Right atrium auricular region (tissue), 2 donors: ENCODE measurements at regions not wholly inside any gene's neighbourhood (a gene's known extent, or its start where the extent isn't known, plus 50 kb on each side); places are given as distances from the start of the nearest gene placed in this dataset.

Experiments
- DNase-seq: peaks from one replicate; pipeline ENCODE4 v3.0.0-alpha.2; 2019; ENCODE audit warnings: low spot score
- H3K27ac ChIP-seq, 2 donors: fragments of 200-600 bp; sonication (generic); 1 replicate in 1 of 2; 2 replicates in 1 of 2; pipeline ENCODE4 v1.5.1; 2016 to 2019
- H3K27me3 ChIP-seq, 2 donors: fragments of 200-600 bp; sonication (generic); one replicate each; pipeline versions ENCODE4 v1.5.1 to v1.6.0; 2017 to 2019
- H3K36me3 ChIP-seq: fragments of 200-600 bp; sonication (generic); one replicate; pipeline ENCODE4 v1.5.1; 2016
- H3K4me1 ChIP-seq, 2 donors: fragments of 200-600 bp; sonication (generic); one replicate each; pipeline versions ENCODE4 v1.5.1 to v1.6.0; 2017 to 2019
- H3K4me3 ChIP-seq, 2 donors: fragments of 200-600 bp; sonication (generic); 1 replicate in 1 of 2; 2 replicates in 1 of 2; pipeline ENCODE4 v1.5.1; 2017 to 2019; ENCODE audit warnings: mild to moderate bottlenecking in 1 of 2, moderate library complexity in 1 of 2
- H3K9me3 ChIP-seq, 2 donors: fragments of 200-600 bp; sonication (generic); one replicate each; pipeline ENCODE4 v1.5.1; 2019
- CTCF ChIP-seq, 2 donors: fragments of 200-600 bp; sonication (generic); IDR thresholded peaks; one replicate each; pipeline ENCODE4 v1.5.1; 2019; ENCODE audit warnings: antibody characterized with exemption in 2 of 2

GRCh38 chr12:105920161-105920684 lies 218.5 kb downstream of the NUAK1 start:
- Histone ChIP-seq H3K27ac (peak overlapping the region; percentile 60 to 87), H3K9me3 (no peaks in the 10 kb centered on the region), H3K36me3 (no peaks in the 10 kb centered on the region), H3K4me1 (peaks cover 0 to 19% of the 10 kb centered on the region in 2 donors), H3K27me3 (no peaks in the 10 kb centered on the region), H3K4me3 (no peak overlapping the region)
- DNase-seq = no peak
- no peak for TF ChIP-seq CTCF (IDR thresholded peaks at IDR 0.05)

DNA sequence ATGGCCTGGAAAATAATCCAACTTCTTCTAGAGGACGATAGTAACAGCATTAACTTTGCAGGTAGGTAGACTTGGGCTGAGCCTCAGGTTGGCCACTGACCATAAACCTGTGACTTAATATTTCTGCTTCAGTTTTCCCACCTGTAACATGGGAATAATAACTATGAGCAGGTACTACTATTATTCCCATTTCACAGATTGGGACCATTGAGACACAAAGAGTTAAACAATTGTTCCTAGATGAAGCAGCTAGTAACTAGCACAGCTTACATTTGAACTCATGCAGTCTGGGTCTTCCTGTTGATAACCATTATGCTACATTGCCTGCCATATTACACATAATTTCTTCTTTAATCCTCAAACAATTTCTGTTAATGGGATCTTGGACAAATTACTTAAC lies 217.7 kb downstream of the NUAK1 start:
- Histone ChIP-seq H3K9me3 (no peaks in the 10 kb centered on the region), H3K4me3 (no peak overlapping the region), H3K4me1 (peaks cover 0 to 19% of the 10 kb centered on the region in 2 donors), H3K36me3 (no peaks in the 10 kb centered on the region), H3K27me3 (no peaks in the 10 kb centered on the region), H3K27ac (peak overlapping the region; percentile 60 to 87)
- no peak for TF ChIP-seq CTCF (IDR thresholded peaks at IDR 0.05)
- DNase-seq = no peak

- Histone ChIP-seq H3K4me3 (no peak overlapping the region), H3K9me3 (no peaks in the 10 kb centered on the region), H3K27ac (peak overlapping the region; percentile 60 to 87), H3K27me3 (no peaks in the 10 kb centered on the region), H3K36me3 (no peaks in the 10 kb centered on the region), H3K4me1 (peaks cover 0 to 19% of the 10 kb centered on the region in 2 donors)
- no peak for TF ChIP-seq CTCF (IDR thresholded peaks at IDR 0.05)
- DNase-seq = no peak
Measured at GRCh38 chr12:105921872-105922669, 216.7 kb downstream of the NUAK1 start.

- Histone ChIP-seq H3K4me1 (peaks cover 0 to 19% of the 10 kb centered on the region in 2 donors), H3K9me3 (no peaks in the 10 kb centered on the region), H3K27me3 (no peaks in the 10 kb centered on the region), H3K27ac (peak overlapping the region; percentile 49 to 87), H3K36me3 (no peaks in the 10 kb centered on the region), H3K4me3 (no peak overlapping the region)
- no peak for DNase-seq
- no peak for TF ChIP-seq CTCF (IDR thresholded peaks at IDR 0.05)
Measured at GRCh38 chr12:105922670-105923102, 216.1 kb downstream of the NUAK1 start.

DNA sequence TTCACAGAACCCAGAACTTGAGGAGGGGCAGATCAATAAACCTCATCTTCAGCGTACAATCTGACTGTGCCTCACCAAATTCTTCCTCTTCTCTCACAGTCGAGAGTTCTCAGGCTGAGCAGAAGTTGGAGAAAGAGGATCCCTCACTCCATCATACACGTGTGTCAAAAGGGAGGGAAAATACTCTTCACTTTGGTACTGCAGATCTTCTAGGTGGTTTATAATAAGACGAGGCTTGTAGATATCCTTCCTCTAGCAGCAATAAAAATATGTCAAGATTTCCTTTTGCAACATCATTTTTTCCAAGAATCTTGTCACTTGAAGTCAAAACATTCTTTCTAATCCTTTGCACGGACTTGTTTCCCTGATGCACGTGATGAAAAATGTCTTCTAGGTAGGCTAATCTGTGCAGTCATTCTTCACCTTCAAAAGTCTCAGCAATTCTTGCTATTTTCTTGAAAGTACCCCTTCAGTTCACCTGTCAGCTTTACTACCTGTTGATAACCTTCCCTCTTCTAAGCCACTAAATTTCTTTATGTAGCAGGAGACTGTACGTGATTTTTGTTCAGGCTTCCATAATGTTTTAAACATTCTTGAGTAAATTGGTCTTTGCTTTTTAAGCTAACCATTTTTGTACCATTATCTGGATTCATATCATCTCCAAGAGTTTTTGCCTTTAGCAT lies 214.1 kb downstream of the NUAK1 start:
- Histone ChIP-seq H3K9me3 (no peaks in the 10 kb centered on the region), H3K27ac (no peak overlapping the region), H3K27me3 (no peaks in the 10 kb centered on the region), H3K4me1 (peaks cover 0 to 19% of the 10 kb centered on the region in 2 donors), H3K4me3 (no peak overlapping the region), H3K36me3 (no peaks in the 10 kb centered on the region)
- TF ChIP-seq CTCF (IDR thresholded peaks at IDR 0.05) = no peak
- DNase-seq = no peak
